ENCODE measurements at regions not wholly inside any gene's neighbourhood (a gene's known extent, or its start where the extent isn't known, plus 50 kb on each side); places are given as distances from the start of the nearest gene placed in this dataset.

GRCh38 chr1:94322696-94323095 lies 85.3 kb upstream of the ARHGAP29 start (continued):
- peak; percentile 42 for TF ChIP-seq YY1 (IDR thresholded peaks at IDR 0.05; ENCODE audit: extremely low read depth, insufficient replicate concordance, low read depth, low read length)
- peak; percentile 87 for TF ChIP-seq CEBPB (IDR thresholded peaks at IDR 0.05; ENCODE audit: low read depth)
- no peak for TF ChIP-seq REST (IDR thresholded peaks at IDR 0.05; ENCODE audit: low read depth)
- TF ChIP-seq ELF1 (IDR thresholded peaks at IDR 0.05; ENCODE audit: borderline replicate concordance, low read depth): no peak
- TF ChIP-seq EZH2phosphoT487 (IDR thresholded peaks at IDR 0.05; ENCODE audit: borderline replicate concordance): no peak
- no peak for TF ChIP-seq ATF3 (IDR thresholded peaks at IDR 0.05)
- no peak for TF ChIP-seq ZNF274 (IDR thresholded peaks at IDR 0.05; ENCODE audit: low read depth, low read length)
- TF ChIP-seq CTCF (IDR thresholded peaks at IDR 0.05 in 2 of 3, conservative IDR thresholded peaks at IDR 0.05 in 1 of 3; ENCODE audit: borderline replicate concordance in 1 of 3, insufficient read depth in 1 of 3, low read depth in 2 of 3, low read length in 2 of 3): no peak; a peak in 1 of 6 replicates
- peak; percentile 82 for TF ChIP-seq POLR2AphosphoS5 (IDR thresholded peaks at IDR 0.05; ENCODE audit: low read depth, low read length)

Measured in HCT116 (cell line).